ENCODE measurements at regions not wholly inside any gene's neighbourhood (a gene's known extent, or its start where the extent isn't known, plus 50 kb on each side); places are given as distances from the start of the nearest gene placed in this dataset.

- TF ChIP-seq EZH2 (IDR thresholded peaks at IDR 0.05; ENCODE audit: borderline replicate concordance) (no peak), EZH2phosphoT487 (IDR thresholded peaks at IDR 0.05; ENCODE audit: low read depth, severe bottlenecking, unreplicated experiment) (no peak)
- TF ChIP-seq, protein P1, sequence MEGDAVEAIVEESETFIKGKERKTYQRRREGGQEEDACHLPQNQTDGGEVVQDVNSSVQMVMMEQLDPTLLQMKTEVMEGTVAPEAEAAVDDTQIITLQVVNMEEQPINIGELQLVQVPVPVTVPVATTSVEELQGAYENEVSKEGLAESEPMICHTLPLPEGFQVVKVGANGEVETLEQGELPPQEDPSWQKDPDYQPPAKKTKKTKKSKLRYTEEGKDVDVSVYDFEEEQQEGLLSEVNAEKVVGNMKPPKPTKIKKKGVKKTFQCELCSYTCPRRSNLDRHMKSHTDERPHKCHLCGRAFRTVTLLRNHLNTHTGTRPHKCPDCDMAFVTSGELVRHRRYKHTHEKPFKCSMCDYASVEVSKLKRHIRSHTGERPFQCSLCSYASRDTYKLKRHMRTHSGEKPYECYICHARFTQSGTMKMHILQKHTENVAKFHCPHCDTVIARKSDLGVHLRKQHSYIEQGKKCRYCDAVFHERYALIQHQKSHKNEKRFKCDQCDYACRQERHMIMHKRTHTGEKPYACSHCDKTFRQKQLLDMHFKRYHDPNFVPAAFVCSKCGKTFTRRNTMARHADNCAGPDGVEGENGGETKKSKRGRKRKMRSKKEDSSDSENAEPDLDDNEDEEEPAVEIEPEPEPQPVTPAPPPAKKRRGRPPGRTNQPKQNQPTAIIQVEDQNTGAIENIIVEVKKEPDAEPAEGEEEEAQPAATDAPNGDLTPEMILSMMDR (IDR thresholded peaks at IDR 0.05; ENCODE audit: poor library complexity), result no peak
Measured at GRCh38 chr4:103400405-103400804, 202.3 kb upstream of the CENPE start.
